ENCODE measurements at regions not wholly inside any gene's neighbourhood (a gene's known extent, or its start where the extent isn't known, plus 50 kb on each side); places are given as distances from the start of the nearest gene placed in this dataset.

DNA sequence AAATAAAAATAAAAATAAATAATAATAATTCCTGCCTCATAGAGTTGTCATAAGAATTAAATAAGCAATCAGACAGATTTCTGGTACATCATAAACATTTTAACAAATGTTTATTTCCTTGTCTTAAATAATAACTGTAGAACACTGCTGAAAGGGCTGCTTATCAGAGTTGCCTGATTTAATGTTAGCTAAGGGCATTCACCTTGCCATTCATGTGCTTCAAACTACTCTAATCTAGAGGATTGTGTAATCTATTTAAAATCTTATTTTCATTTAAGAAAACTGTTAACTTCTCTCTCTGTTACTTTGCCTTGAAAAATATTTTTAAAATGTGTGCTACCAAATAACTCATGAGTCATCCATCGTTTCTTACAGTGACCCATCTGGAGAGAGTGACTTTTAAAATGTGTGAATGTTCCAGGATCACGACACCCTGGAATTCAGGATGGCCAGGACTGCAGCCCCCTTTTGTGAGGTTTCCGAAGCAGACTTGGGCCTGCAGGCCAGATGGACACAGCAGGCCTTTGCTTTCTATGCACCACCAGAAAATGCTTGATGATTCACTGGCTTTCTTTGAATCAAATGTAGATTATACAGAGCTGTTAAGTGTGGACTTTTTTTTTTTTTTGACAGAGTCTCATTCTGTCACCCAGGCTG is 109.1 kb upstream of the TNS3 start:
- Histone ChIP-seq H3K27me3 (ENCODE audit: low read length) (no peaks in the 10 kb centered on the region), H3K9me2 (replicated peaks; ENCODE audit: insufficient read depth, low read length) (no peaks in the 10 kb centered on the region), H3K4me3 (ENCODE audit: insufficient read depth, low read length, poor library complexity, severe bottlenecking) (no peak overlapping the region), H2AFZ (ENCODE audit: low read depth, low read length, severe bottlenecking) (no peak overlapping the region), H3K9ac (ENCODE audit: low read length) (no peak overlapping the region), H3K79me2 (ENCODE audit: insufficient read depth, low read length) (no peaks in the 10 kb centered on the region), H4K20me1 (ENCODE audit: low read depth, low read length) (no peaks in the 10 kb centered on the region), H3K9me3 (ENCODE audit: insufficient read depth, low read length) (no peaks in the 10 kb centered on the region), H3K36me3 (ENCODE audit: low read length) (no peaks in the 10 kb centered on the region), H3K4me2 (ENCODE audit: low read depth, low read length, poor library complexity, severe bottlenecking) (no peak overlapping the region), H3K27ac (ENCODE audit: low read depth, low read length) (no peak overlapping the region), H3F3A (ENCODE audit: insufficient read depth) (no peaks in the 10 kb centered on the region)
- TF ChIP-seq EZH2phosphoT487 (conservative IDR thresholded peaks at IDR 0.05; ENCODE audit: low read length) (no peak), CTCF (IDR thresholded peaks at IDR 0.05; ENCODE audit: insufficient read depth, low read length, poor library complexity, severe bottlenecking) (no peak)

- no peaks in the 10 kb centered on the region for H3K79me2 ChIP-seq (ENCODE audit: insufficient read depth, low read length)
- H3K4me2 ChIP-seq (ENCODE audit: low read depth, low read length, poor library complexity, severe bottlenecking): no peak overlapping the region
- H3K9me3 ChIP-seq (ENCODE audit: insufficient read depth, low read length): no peaks in the 10 kb centered on the region
- no peak overlapping the region for H3K9ac ChIP-seq (ENCODE audit: low read length)
- peaks cover 4% of the 10 kb centered on the region; the same call in 1 of the 2 replicates for H3F3A ChIP-seq (ENCODE audit: insufficient read depth)
- H4K20me1 ChIP-seq (ENCODE audit: low read depth, low read length): no peaks in the 10 kb centered on the region
- H3K27me3 ChIP-seq (ENCODE audit: low read length): no peaks in the 10 kb centered on the region
- no peaks in the 10 kb centered on the region for H3K9me2 ChIP-seq (replicated peaks; ENCODE audit: insufficient read depth, low read length)
- TF ChIP-seq CTCF (IDR thresholded peaks at IDR 0.05; ENCODE audit: insufficient read depth, low read length, poor library complexity, severe bottlenecking) (no peak), EZH2phosphoT487 (conservative IDR thresholded peaks at IDR 0.05; ENCODE audit: low read length) (no peak)
- no peaks in the 10 kb centered on the region for H3K36me3 ChIP-seq (ENCODE audit: low read length)
- H3K27ac ChIP-seq (ENCODE audit: low read depth, low read length): no peak overlapping the region
- no peak overlapping the region for H2AFZ ChIP-seq (ENCODE audit: low read depth, low read length, severe bottlenecking)
- no peak overlapping the region for H3K4me3 ChIP-seq (ENCODE audit: insufficient read depth, low read length, poor library complexity, severe bottlenecking)
Measured at GRCh38 chr7:47689558-47689957, 107.6 kb upstream of the TNS3 start.

DNA sequence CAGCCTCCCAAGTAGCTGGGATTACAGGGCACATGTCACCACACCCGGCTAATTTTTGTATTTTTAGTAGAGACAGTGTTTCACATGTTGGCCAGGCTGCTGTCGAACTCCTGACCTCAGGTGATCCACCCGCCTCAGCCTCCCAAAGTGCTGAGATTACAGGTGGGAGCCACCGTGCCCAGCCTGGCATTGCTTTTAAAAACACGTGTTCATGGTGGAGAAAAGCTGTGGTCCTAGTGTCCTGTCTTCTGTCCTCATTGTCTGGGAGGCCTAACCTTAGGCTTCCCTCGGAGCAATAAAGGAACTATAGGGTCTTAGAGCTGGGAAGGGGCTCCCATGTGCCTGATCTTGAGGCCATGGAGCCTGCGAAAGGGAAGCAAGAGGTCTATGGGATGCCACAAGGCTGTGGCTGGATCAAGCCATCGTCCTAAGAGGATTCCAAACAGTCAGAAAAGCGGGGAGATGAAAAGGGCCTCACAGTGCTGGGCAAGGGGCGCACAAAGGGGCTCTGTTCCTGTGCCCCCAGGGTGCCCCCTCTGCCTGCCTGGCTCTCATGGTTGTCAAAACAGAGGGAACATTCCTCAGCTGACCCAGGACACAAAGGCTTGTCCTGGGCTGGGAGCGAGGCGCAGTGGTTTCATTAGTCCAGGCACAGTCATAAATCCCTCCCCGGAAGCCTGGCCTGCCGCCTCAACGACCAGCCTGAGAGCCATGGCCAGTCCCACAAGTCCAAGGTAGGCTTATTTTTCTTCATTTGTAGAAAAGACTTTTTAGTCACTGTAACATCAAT is 106.6 kb upstream of the TNS3 start:
- no peak for TF ChIP-seq EZH2phosphoT487 (conservative IDR thresholded peaks at IDR 0.05; ENCODE audit: low read length)
- no peak for TF ChIP-seq CTCF (IDR thresholded peaks at IDR 0.05; ENCODE audit: insufficient read depth, low read length, poor library complexity, severe bottlenecking)
- Histone ChIP-seq H3F3A (ENCODE audit: insufficient read depth) (peaks cover 4% of the 10 kb centered on the region; the same call in 1 of the 2 replicates), H3K9ac (ENCODE audit: low read length) (no peak overlapping the region), H2AFZ (ENCODE audit: low read depth, low read length, severe bottlenecking) (no peak overlapping the region), H3K36me3 (ENCODE audit: low read length) (no peaks in the 10 kb centered on the region), H3K27me3 (ENCODE audit: low read length) (no peaks in the 10 kb centered on the region), H3K4me2 (ENCODE audit: low read depth, low read length, poor library complexity, severe bottlenecking) (no peak overlapping the region), H3K9me2 (replicated peaks; ENCODE audit: insufficient read depth, low read length) (no peaks in the 10 kb centered on the region), H3K27ac (ENCODE audit: low read depth, low read length) (no peak overlapping the region), H3K79me2 (ENCODE audit: insufficient read depth, low read length) (no peaks in the 10 kb centered on the region), H3K4me3 (ENCODE audit: insufficient read depth, low read length, poor library complexity, severe bottlenecking) (no peak overlapping the region), H4K20me1 (ENCODE audit: low read depth, low read length) (no peaks in the 10 kb centered on the region), H3K9me3 (ENCODE audit: insufficient read depth, low read length) (no peaks in the 10 kb centered on the region)

Measured in SU-DHL-6 (cell line).